ENCODE measurements at regions not wholly inside any gene's neighbourhood (a gene's known extent, or its start where the extent isn't known, plus 50 kb on each side); places are given as distances from the start of the nearest gene placed in this dataset.
"Not testable (repeated sequence)": the region's sequence is repeated elsewhere in the genome, so short reads cannot be mapped to it uniquely, and the experiment has no call there.

DNA sequence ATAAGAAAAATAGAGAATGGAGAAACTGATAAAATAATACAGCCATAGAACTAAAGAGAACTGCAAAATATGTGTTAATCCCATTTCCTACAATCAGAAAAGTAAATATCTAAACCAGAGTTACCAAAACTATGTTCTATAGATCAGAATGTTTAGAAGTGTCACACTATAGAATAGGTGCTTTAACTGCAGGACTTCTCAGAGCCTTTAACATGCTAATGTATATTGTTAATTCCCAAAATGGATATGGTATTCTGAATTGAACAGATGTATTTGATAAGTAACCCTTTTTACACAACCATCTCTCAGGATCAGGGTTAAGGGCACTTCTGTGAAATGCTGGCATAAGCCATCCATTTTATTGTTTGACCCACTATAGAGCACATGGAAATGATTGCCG lies 200.3 kb downstream of the SHOX2 start:
- Histone ChIP-seq H3K36me3 (ENCODE audit: control insufficient read depth, insufficient read depth, low read length) (no peaks in the 10 kb centered on the region), H3K27me3 (ENCODE audit: control insufficient read depth, insufficient read depth, low read length) (no peaks in the 10 kb centered on the region), H3K9me3 (ENCODE audit: control insufficient read depth in 2 of 2, low read length in 2 of 2) (no peaks in the 10 kb centered on the region), H3K27ac (ENCODE audit: insufficient read depth, low read length, poor library complexity, severe bottlenecking) (no peak overlapping the region), H3K4me1 (ENCODE audit: control insufficient read depth, insufficient read depth, low read length, poor library complexity, severe bottlenecking) (no peaks in the 10 kb centered on the region), H3K4me3 (ENCODE audit: low read depth, low read length) (no peak overlapping the region)
- Mint-ChIP-seq H3K9me3 (peaks cover 2 to 14% (median 4%) of the 10 kb centered on the region in 7 donors), H3K27me3 (no peaks in the 10 kb centered on the region), H3K4me1 (no peaks in the 10 kb centered on the region), H3K4me3 (no peak overlapping the region), H3K36me3 (no peaks in the 10 kb centered on the region), H3K27ac (no peak overlapping the region)
- ATAC-seq (ENCODE audit: low read depth in 2 of 2) = no peak
- no peak for DNase-seq

- not testable (repeated sequence) for H3K36me3 ChIP-seq (ENCODE audit: control insufficient read depth, insufficient read depth, low read length); H3K27me3 Mint-ChIP-seq; ATAC-seq (ENCODE audit: low read depth in 2 of 2); H3K27me3 ChIP-seq (ENCODE audit: control insufficient read depth, insufficient read depth, low read length); H3K4me3 Mint-ChIP-seq; H3K4me1 ChIP-seq (ENCODE audit: control insufficient read depth, insufficient read depth, low read length, poor library complexity, severe bottlenecking); H3K9me3 ChIP-seq (ENCODE audit: control insufficient read depth in 2 of 2, low read length in 2 of 2); H3K36me3 Mint-ChIP-seq; H3K27ac Mint-ChIP-seq; H3K27ac ChIP-seq (ENCODE audit: insufficient read depth, low read length, poor library complexity, severe bottlenecking); H3K4me1 Mint-ChIP-seq; DNase-seq; H3K4me3 ChIP-seq (ENCODE audit: low read depth, low read length)
- peaks cover 0 to 14% (median 3%) of the 10 kb centered on the region in 7 donors for H3K9me3 Mint-ChIP-seq
Measured at GRCh38 chr3:157902680-157903079, 203.5 kb downstream of the SHOX2 start.

GRCh38 chr3:157888040-157888439 lies 218.2 kb downstream of the SHOX2 start:
- no peak overlapping the region for H3K4me3 Mint-ChIP-seq

DNA sequence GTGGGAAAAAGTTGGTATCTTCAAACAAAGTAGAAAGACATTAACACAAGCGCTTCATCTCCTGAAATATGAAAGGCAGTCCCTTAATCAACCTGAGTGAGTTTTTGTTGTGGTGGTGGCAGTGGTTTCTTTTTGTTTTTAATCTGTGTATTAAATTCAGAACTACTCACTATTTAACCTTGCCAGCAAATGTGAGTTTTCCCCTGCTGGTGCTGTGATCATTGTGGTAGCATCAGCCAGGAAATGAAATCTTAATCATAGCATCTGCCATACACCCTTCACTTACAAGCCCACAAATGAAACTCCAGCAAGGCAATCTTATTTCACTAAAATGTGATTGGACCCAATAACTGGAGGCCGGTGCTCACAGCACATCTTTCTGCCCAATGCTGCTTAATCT lies 229.7 kb downstream of the SHOX2 start:
- Mint-ChIP-seq H3K36me3 (no peaks in the 10 kb centered on the region), H3K9me3 (peaks cover 0 to 4% (median 0%) of the 10 kb centered on the region in 7 donors)
- ATAC-seq (ENCODE audit: low read depth in 2 of 2) = no peak

More at GRCh38 chr3:157888040-157888439, 218.2 kb downstream of the SHOX2 start:
- Histone ChIP-seq H3K27ac (ENCODE audit: insufficient read depth, low read length, poor library complexity, severe bottlenecking) (no peak overlapping the region), H3K36me3 (ENCODE audit: control insufficient read depth, insufficient read depth, low read length) (no peaks in the 10 kb centered on the region), H3K27me3 (ENCODE audit: control insufficient read depth, insufficient read depth, low read length) (no peaks in the 10 kb centered on the region), H3K4me3 (ENCODE audit: low read depth, low read length) (no peak overlapping the region), H3K9me3 (ENCODE audit: control insufficient read depth in 2 of 2, low read length in 2 of 2) (no peaks in the 10 kb centered on the region), H3K4me1 (ENCODE audit: control insufficient read depth, insufficient read depth, low read length, poor library complexity, severe bottlenecking) (no peaks in the 10 kb centered on the region)
- Mint-ChIP-seq H3K4me1 (no peaks in the 10 kb centered on the region), H3K9me3 (peaks cover 0 to 4% (median 0%) of the 10 kb centered on the region in 7 donors), H3K36me3 (no peaks in the 10 kb centered on the region), H3K27me3 (no peaks in the 10 kb centered on the region), H3K27ac (no peak overlapping the region)
- no peak for DNase-seq
- ATAC-seq (ENCODE audit: low read depth in 2 of 2) = no peak

GRCh38 chr3:157872902-157873301 lies 233.3 kb downstream of the SHOX2 start:
- Histone ChIP-seq H3K4me3 (ENCODE audit: low read depth, low read length) (no peak overlapping the region), H3K4me1 (ENCODE audit: control insufficient read depth, insufficient read depth, low read length, poor library complexity, severe bottlenecking) (no peaks in the 10 kb centered on the region), H3K36me3 (ENCODE audit: control insufficient read depth, insufficient read depth, low read length) (no peaks in the 10 kb centered on the region), H3K27ac (ENCODE audit: insufficient read depth, low read length, poor library complexity, severe bottlenecking) (no peak overlapping the region), H3K27me3 (ENCODE audit: control insufficient read depth, insufficient read depth, low read length) (no peaks in the 10 kb centered on the region), H3K9me3 (ENCODE audit: control insufficient read depth in 2 of 2, low read length in 2 of 2) (no peaks in the 10 kb centered on the region)
- ATAC-seq (ENCODE audit: low read depth in 2 of 2) (no peak), DNase-seq (no peak)
- Mint-ChIP-seq H3K4me3 (no peak overlapping the region), H3K4me1 (no peaks in the 10 kb centered on the region), H3K36me3 (no peaks in the 10 kb centered on the region), H3K27ac (no peak overlapping the region), H3K27me3 (no peaks in the 10 kb centered on the region), H3K9me3 (no peaks in the 10 kb centered on the region)

More for the DNA sequence above, 229.7 kb downstream of the SHOX2 start:
- Histone ChIP-seq H3K36me3 (ENCODE audit: control insufficient read depth, insufficient read depth, low read length) (no peaks in the 10 kb centered on the region), H3K4me3 (ENCODE audit: low read depth, low read length) (no peak overlapping the region), H3K9me3 (ENCODE audit: control insufficient read depth in 2 of 2, low read length in 2 of 2) (no peaks in the 10 kb centered on the region), H3K4me1 (ENCODE audit: control insufficient read depth, insufficient read depth, low read length, poor library complexity, severe bottlenecking) (no peaks in the 10 kb centered on the region), H3K27ac (ENCODE audit: insufficient read depth, low read length, poor library complexity, severe bottlenecking) (no peak overlapping the region), H3K27me3 (ENCODE audit: control insufficient read depth, insufficient read depth, low read length) (no peaks in the 10 kb centered on the region)
- Mint-ChIP-seq H3K4me1 (no peaks in the 10 kb centered on the region), H3K27me3 (no peaks in the 10 kb centered on the region), H3K4me3 (no peak overlapping the region), H3K27ac (no peak overlapping the region)
- DNase-seq = no peak

DNA sequence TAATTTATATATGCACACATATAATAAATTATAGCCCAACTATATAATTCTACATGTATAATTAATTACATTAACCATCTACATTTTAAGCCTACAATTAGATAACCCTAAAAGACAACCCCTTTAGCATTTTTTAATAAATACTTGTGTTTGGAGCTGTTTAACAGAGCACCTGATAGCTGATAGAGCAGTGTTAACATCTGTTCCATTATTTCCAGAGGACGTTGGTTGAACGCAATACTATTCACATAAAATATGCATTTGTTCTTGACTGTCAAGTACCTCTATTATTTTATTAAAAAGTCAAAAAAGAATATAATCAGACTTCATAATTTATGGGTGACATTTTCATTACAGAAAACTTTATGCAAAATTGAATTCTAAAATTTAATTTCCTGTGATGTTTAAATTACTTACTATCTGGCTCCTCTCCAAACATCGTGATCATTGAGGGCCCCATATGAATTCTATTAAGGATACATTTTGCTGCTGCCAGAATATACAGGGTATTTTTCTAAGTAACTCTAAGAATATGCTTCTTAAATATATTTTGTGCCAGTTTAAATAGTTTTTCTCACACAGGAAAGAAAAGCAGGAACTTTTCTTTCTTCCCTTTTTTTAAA lies 234.3 kb downstream of the SHOX2 start:
- no peak overlapping the region for H3K4me3 ChIP-seq (ENCODE audit: low read depth, low read length)
- no peaks in the 10 kb centered on the region for H3K9me3 ChIP-seq (ENCODE audit: control insufficient read depth in 2 of 2, low read length in 2 of 2)
- Mint-ChIP-seq H3K9me3 (peaks cover 0 to 2% (median 0%) of the 10 kb centered on the region in 7 donors), H3K4me1 (no peaks in the 10 kb centered on the region), H3K27ac (no peak overlapping the region), H3K4me3 (no peak overlapping the region), H3K27me3 (no peaks in the 10 kb centered on the region), H3K36me3 (no peaks in the 10 kb centered on the region)
- no peaks in the 10 kb centered on the region for H3K27me3 ChIP-seq (ENCODE audit: control insufficient read depth, insufficient read depth, low read length)
- H3K27ac ChIP-seq (ENCODE audit: insufficient read depth, low read length, poor library complexity, severe bottlenecking) = no peak overlapping the region
- DNase-seq (no peak), ATAC-seq (ENCODE audit: low read depth in 2 of 2) (no peak)
- H3K4me1 ChIP-seq (ENCODE audit: control insufficient read depth, insufficient read depth, low read length, poor library complexity, severe bottlenecking) = no peaks in the 10 kb centered on the region
- no peaks in the 10 kb centered on the region for H3K36me3 ChIP-seq (ENCODE audit: control insufficient read depth, insufficient read depth, low read length)

DNA sequence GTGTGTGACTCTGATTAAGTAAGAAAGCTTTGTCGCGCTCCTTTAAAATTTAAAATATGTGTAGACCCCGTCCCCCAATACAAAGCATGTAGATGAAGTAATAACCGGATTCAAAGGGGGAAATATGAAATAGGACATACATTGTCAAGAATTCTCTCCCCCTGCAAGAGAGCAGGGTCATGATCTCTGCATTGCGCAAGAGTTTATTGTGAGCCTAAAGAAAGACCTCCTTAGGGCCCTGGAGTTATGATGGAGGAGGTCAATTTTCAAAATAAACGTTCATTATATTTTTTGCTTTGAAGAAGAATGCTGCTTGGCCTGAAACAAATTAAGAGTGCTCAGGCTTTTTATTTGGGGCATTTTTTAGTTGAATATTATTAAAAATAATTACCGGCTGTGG lies 235.0 kb downstream of the SHOX2 start:
- Mint-ChIP-seq H3K36me3 (no peaks in the 10 kb centered on the region), H3K27me3 (no peaks in the 10 kb centered on the region), H3K9me3 (peaks cover 0 to 2% (median 0%) of the 10 kb centered on the region in 7 donors), H3K4me3 (no peak overlapping the region), H3K27ac (no peak overlapping the region), H3K4me1 (no peaks in the 10 kb centered on the region)
- DNase-seq = no peak
- no peak for ATAC-seq (ENCODE audit: low read depth in 2 of 2)
- H3K9me3 ChIP-seq (ENCODE audit: control insufficient read depth in 2 of 2, low read length in 2 of 2) = no peaks in the 10 kb centered on the region
- H3K27ac ChIP-seq (ENCODE audit: insufficient read depth, low read length, poor library complexity, severe bottlenecking) = no peak overlapping the region
- no peaks in the 10 kb centered on the region for H3K4me1 ChIP-seq (ENCODE audit: control insufficient read depth, insufficient read depth, low read length, poor library complexity, severe bottlenecking)
- no peak overlapping the region for H3K4me3 ChIP-seq (ENCODE audit: low read depth, low read length)
- no peaks in the 10 kb centered on the region for H3K36me3 ChIP-seq (ENCODE audit: control insufficient read depth, insufficient read depth, low read length)
- H3K27me3 ChIP-seq (ENCODE audit: control insufficient read depth, insufficient read depth, low read length) = no peaks in the 10 kb centered on the region

GRCh38 chr3:157868946-157869345 lies 237.3 kb downstream of the SHOX2 start:
- Mint-ChIP-seq H3K4me1 (no peaks in the 10 kb centered on the region), H3K9me3 (peaks cover 0 to 2% (median 0%) of the 10 kb centered on the region in 7 donors), H3K27me3 (peaks cover 4% of the 10 kb centered on the region), H3K36me3 (no peaks in the 10 kb centered on the region), H3K4me3 (no peak overlapping the region), H3K27ac (no peak overlapping the region)
- H3K27ac ChIP-seq (ENCODE audit: insufficient read depth, low read length, poor library complexity, severe bottlenecking) = no peak overlapping the region
- no peaks in the 10 kb centered on the region for H3K36me3 ChIP-seq (ENCODE audit: control insufficient read depth, insufficient read depth, low read length)
- no peaks in the 10 kb centered on the region for H3K9me3 ChIP-seq (ENCODE audit: control insufficient read depth in 2 of 2, low read length in 2 of 2)
- no peak overlapping the region for H3K4me3 ChIP-seq (ENCODE audit: low read depth, low read length)
- ATAC-seq (ENCODE audit: low read depth in 2 of 2) (no peak), DNase-seq (no peak)
- H3K27me3 ChIP-seq (ENCODE audit: control insufficient read depth, insufficient read depth, low read length) = no peaks in the 10 kb centered on the region
- H3K4me1 ChIP-seq (ENCODE audit: control insufficient read depth, insufficient read depth, low read length, poor library complexity, severe bottlenecking) = no peaks in the 10 kb centered on the region
